Activated CD4-positive, CD25-positive, alpha-beta regulatory T cell treated with anti-CD3 and anti-CD28 coated beads, Interleukin-2, amount 50 U/mL, for 72 hours (primary cell): ENCODE measurements at regions not wholly inside any gene's neighbourhood (a gene's known extent, or its start where the extent isn't known, plus 50 kb on each side); places are given as distances from the start of the nearest gene placed in this dataset.
"Not testable (repeated sequence)": the region's sequence is repeated elsewhere in the genome, so short reads cannot be mapped to it uniquely, and the experiment has no call there.

Source experiments
- DNase-seq: peaks from one replicate; pipeline ENCODE4 v3.0.0; 2021

GRCh38 chr14:106528717-106529116, 1002.3 kb downstream of the TMEM121 start:
- DNase-seq, result no peak

DNA sequence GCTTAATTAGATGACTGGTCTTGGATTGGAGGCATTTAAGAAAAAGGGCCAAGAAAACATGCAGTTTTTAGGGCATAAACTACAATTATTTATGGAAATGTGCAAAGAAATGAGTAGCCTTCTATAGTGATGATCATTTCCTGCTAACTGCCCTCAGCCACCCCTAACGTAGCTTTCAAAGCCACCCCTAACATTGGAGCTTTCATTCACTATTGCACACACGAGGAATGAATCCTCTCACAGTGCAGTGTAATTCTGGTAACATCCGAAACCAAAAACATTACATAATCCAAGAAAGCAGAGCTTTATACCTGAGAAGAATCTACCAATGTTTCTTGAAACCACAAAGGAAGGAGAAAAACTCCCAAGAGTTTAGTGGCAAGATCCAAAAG, 1003.6 kb downstream of the TMEM121 start:
- no peak for DNase-seq

GRCh38 chr14:106530423-106531107, 1004.2 kb downstream of the TMEM121 start:
- DNase-seq, result no peak

GRCh38 chr14:106537597-106537996, 1011.2 kb downstream of the TMEM121 start:
- not testable (repeated sequence) for DNase-seq

GRCh38 chr14:106538201-106538600, 1011.8 kb downstream of the TMEM121 start:
- DNase-seq, result no peak

GRCh38 chr14:106547735-106548434, 1021.5 kb downstream of the TMEM121 start:
- no peak for DNase-seq

DNA sequence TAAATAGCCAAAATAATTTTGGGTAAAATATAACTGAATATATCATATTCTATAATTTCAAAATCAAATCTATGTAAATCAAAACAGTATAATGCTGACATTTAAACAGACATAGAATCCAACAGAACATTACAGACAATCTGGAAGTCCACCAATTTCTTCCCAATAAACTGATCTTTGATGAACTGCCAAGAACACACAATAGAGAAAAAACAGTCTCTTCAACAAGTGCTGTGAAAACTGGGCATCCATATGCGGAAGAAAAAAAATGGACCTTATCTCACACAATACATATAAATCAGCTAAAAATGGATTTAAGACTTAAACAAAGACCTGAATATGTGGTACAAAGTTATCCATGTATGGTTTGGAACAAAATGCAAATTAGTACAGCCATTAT, 1022.7 kb downstream of the TMEM121 start:
- DNase-seq, result no peak

DNA sequence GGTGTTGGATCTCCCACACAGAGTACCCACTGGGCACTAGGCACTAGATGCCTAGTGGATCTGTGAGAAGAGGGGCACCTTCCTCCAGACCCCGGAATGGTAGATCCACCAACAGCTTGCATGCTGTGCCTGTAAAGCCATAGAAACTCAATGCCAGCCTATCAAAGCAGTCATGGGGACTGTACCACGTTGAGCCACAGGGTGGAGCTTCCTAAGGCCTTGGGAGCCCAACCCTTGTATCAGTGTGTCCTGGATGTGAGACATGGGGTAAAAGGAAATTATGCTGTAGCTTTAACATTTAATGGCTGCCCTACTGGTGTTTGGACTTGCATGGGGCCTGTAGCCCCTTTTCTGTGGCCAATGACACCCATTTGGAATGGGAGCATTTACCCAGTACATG, 1024.9 kb downstream of the TMEM121 start:
- no peak for DNase-seq

GRCh38 chr14:106556211-106556610, 1029.8 kb downstream of the TMEM121 start:
- not testable (repeated sequence) for DNase-seq

DNA sequence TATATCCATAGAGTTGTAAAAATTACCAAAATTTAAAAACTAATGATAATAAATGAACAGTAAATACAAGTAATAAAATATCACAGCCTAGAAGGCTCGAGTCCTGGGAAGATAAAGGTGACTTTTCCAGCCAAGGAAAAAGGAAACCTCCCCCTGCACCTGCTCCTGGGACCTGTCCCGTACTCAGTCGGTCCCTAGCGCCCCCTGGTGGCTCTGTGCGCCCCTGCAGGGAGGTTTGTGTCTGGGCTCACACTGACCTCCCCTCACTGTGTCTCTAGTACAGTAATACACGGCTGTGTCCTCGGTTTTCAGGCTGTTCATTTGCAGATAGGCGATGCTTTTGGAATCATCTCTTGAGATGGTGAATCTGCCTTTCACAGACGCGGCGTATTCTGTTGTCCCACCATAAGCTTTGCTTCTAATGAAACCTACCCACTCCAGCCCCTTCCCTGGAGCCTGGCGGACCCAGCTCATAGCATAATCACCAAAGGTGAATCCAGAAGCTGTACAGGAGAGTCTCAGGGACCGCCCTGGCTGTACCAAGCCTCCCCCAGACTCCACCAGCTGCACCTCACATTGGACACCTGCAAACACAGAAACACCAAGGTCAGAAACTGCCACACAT, 1030.4 kb downstream of the TMEM121 start:
- peak; percentile 85 for DNase-seq

DNA sequence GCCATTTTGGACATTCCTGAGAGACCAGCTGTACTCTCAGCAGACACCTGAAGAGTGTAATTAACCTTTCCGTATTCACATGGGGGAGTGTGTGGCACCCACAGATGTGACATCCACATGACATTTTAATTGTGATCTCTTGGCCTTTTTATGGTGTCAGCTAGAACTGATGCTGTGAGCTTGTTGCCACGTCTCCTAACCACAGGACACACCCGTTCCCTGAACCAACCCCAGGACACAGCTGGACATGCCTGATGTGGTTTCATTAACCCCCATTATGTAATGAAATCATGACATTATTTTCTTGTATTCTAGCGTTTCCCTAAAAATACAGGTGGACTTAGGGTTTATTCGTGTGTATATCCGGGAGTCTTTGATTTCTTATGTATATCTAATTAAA, 1036.1 kb downstream of the TMEM121 start:
- DNase-seq, result no peak

DNA sequence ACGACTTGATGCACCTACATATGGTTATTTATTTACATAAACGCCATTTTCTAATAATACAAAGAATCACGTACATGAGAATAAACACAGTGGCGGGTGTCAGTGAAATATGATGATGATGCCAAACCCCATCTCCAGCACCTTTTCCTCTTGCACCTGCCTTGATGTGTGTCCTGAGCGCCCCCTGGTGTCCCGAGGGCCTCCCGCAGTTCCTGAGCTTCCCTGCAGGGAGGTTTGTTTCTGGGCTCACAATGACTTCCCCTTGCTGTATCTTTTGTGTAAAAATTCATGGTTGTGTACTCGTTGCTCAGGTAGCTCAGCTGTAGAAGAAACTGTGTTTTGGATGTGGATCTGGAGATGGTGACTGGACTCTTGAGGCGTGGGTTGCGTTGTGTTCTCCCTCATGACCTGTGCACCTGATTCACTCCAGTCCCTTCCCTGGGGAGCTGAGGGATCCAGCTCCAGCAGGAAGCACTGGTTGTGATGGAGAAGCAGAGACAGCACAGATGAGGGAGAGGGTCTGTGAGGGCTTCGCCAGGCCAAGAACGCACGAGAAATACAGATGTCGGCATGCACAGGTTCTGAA, 1037.8 kb downstream of the TMEM121 start:
- peak; percentile 70 for DNase-seq

DNA sequence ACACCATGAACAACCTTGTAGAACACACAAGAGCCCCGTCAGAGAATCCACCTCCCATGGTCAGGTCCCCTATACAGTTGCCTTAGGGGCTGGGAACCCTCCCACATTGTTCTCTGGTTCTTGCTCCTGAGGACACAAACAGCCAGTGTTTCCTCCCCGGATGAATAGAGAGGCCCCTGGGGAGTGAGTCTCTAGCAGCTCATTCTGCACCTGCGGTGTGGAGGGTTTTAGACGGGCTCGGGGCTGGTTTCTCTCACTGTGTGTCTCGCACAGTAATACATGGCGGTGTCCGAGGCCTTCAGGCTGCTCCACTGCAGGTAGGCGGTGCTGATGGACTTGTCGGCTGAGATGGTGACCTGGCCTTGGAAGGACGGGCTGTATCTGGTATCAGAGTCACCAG, 1052.1 kb downstream of the TMEM121 start:
- DNase-seq, result no peak

GRCh38 chr14:106579084-106579483, 1052.7 kb downstream of the TMEM121 start:
- no peak for DNase-seq

DNA sequence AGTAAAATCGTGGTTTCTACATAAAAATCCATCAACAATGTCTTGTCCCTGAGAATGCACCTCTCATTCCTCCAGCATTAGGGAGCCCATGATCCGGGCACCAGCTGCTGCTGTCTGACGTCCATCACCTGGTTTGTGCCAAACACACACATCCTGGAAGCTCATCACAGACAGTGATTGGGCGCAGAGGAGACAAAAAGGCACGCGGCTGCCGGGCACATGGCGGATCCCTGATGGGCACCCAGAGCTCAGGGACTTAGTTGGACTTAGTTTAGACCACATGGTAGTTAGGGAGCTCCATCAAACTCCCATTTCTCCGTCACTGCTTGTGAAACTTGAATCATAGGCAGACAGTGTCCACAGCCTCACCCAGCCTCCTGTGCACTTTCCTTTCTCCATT, 1059.3 kb downstream of the TMEM121 start:
- no peak for DNase-seq

GRCh38 chr14:106586098-106586704, 1059.8 kb downstream of the TMEM121 start:
- DNase-seq, result peak; percentile 70

- not testable (repeated sequence) for DNase-seq
Measured at GRCh38 chr14:106591539-106591938, 1065.2 kb downstream of the TMEM121 start.

DNA sequence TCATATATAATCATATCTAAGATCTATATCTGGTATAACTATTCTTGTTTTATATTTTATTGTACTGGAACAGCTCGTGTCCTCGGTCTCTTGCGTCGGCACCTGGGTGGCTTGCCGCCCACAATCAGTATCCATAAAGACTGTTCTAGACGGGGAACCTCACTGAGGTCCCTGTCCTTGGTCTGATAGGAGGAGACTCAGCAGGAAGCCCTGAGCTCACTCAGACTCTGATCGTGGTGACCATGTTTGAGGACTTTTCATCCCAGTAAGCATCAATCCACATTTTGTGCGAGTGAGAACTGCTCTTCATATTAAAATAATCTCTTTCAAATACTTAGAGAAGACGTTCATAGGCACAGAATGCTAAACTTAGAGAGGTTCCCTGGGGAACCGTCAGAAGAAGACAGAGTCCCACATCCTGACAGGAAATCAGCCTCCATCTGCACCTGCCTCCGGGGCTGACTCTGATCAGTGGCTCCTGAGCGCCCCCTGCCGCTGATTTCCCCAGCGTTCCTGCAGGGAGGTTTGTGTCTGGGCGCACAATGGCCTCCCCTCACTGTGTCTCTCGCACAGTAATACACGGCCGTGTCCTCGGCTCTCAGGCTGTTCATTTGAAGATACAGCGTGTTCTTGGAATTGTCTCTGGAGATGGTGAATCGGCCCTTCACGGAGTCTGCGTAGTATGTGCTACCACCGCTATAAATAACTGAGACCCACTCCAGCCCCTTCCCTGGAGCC, 1065.9 kb downstream of the TMEM121 start:
- peak; percentile 70 for DNase-seq

GRCh38 chr14:106599209-106599608, 1072.8 kb downstream of the TMEM121 start:
- no peak for DNase-seq

GRCh38 chr14:106605548-106606448, 1079.4 kb downstream of the TMEM121 start:
- DNase-seq, result peak; percentile 79

GRCh38 chr14:106606936-106607335, 1080.6 kb downstream of the TMEM121 start:
- no peak for DNase-seq
